Ovary (tissue), 7 donors: ENCODE measurements at regions not wholly inside any gene's neighbourhood (a gene's known extent, or its start where the extent isn't known, plus 50 kb on each side); places are given as distances from the start of the nearest gene placed in this dataset.

Source experiments
- DNase-seq, 5 donors: peaks; one replicate each; pipeline ENCODE4 v3.0.0-alpha.2; 2019 to 2020
- H3K27ac ChIP-seq, 2 donors: fragments of 200-600 bp; one replicate each; pipeline versions ENCODE4 v1.5.1 to v1.8.0; 2019 to 2022
- H3K27me3 ChIP-seq: fragments of 200-600 bp; one replicate; pipeline ENCODE4 v1.8.0; 2022
- H3K36me3 ChIP-seq: fragments of 200-600 bp; sonication (generic); one replicate; pipeline ENCODE4 v1.5.1; 2019
- H3K4me1 ChIP-seq: one replicate; pipeline ENCODE4 v1.8.1; 2013; ENCODE audit warnings: mild to moderate bottlenecking, moderate library complexity; ENCODE audit not compliant: insufficient read depth
- H3K4me3 ChIP-seq: fragments of 200-600 bp; sonication (generic); one replicate; pipeline ENCODE4 v1.5.1; 2017
- H3K9me3 ChIP-seq, 2 donors: fragments of 200-600 bp in 1 of 2; sonication (generic) in 1 of 2; one replicate each; pipeline versions ENCODE4 v1.5.1 to v1.8.1; 2013 to 2019; ENCODE audit warnings: mild to moderate bottlenecking in 1 of 2, moderate library complexity in 1 of 2
- EP300 ChIP-seq: sonication (generic); formaldehyde crosslinking; IDR thresholded peaks from one replicate; pipeline ENCODE4 v1.6.1; 2017; ENCODE audit warnings: antibody characterized with exemption
- POLR2A ChIP-seq: fragments of 450-650 bp; IDR thresholded peaks from one replicate; pipeline ENCODE4 v1.6.1; 2017; ENCODE audit warnings: antibody characterized with exemption, mild to moderate bottlenecking, moderate library complexity
- WGBS, 3 donors: extraction: QIAGEN DNeasy Blood & Tissue Kit in 1 of 3; methylation state at CpG; one replicate each; pipeline versions ENCODE4 v1.1.5 to v1.1.7; 2013 to 2017; 5-methylcytosine and 5-hydroxymethylcytosine counted together
- intact Hi-C, 4 donors: fragments of 100-400 bp; cut with DNase I; formaldehyde crosslinking; loops; one replicate each; pipeline versions ENCODE4 v1.11.0 to v1.15.1; 2022 to 2023
- TF ChIP-seq, protein P1 (sequence below), 3 donors: fragments of 450-650 bp in 2 of 3; fragments of 200-600 bp in 1 of 3; IDR thresholded peaks; one replicate each; pipeline versions ENCODE4 v1.5.1 to v1.8.0; 2016 to 2022; ENCODE audit warnings: antibody characterized with exemption in 3 of 3, mild to moderate bottlenecking in 1 of 3
- donor health status: DM: no; HTN: no; CAD: no; lungs with moderate emphysema.
- donor health status: DM: no; HTN: no; CAD: no.
- donor health status: Bipolar disorder and iron deficiency.
- donor health status: DM: no; HTN: no; CAD: no.
- donor health status: DM: yes; HTN: yes; CAD: no.

DNA sequence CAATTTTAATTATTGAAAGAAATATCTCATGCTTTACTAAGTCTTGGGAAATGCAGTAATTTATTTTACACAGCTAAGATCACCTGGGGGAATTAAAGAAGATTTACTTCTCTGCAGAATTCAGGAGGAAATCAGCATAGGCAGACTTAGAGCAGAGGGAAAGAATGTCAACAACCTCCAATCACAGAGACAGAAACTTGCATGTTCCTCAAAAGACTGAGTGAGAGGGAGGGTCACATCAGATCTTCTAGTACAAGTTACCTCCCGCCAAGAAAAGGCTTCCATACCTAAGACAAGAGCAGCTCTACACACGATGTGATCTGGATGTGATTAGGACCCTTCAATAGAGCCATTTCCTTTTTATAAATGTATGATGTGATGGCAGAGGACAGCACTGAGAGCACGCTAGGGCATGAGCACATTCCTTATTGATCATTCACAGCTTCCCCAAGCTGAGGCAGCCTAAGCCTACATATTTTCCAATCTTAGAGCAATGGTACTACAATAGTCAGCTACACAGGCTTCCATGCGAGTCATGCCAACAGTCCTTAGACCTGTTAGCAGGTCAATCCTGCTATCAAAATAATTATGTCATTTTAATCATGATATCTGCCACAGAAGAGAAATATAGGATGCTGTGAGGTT lies 403.3 kb downstream of the ETNK1 start:
- Histone ChIP-seq H3K4me3 (no peak overlapping the region), H3K9me3 (no peaks in the 10 kb centered on the region), H3K36me3 (no peaks in the 10 kb centered on the region), H3K4me1 (no peaks in the 10 kb centered on the region), H3K27ac (no peak overlapping the region), H3K27me3 (no peaks in the 10 kb centered on the region)
- intact Hi-C loops: no loop called here
- TF ChIP-seq EP300 (no peak), POLR2A (no peak)
- TF ChIP-seq, protein P1, sequence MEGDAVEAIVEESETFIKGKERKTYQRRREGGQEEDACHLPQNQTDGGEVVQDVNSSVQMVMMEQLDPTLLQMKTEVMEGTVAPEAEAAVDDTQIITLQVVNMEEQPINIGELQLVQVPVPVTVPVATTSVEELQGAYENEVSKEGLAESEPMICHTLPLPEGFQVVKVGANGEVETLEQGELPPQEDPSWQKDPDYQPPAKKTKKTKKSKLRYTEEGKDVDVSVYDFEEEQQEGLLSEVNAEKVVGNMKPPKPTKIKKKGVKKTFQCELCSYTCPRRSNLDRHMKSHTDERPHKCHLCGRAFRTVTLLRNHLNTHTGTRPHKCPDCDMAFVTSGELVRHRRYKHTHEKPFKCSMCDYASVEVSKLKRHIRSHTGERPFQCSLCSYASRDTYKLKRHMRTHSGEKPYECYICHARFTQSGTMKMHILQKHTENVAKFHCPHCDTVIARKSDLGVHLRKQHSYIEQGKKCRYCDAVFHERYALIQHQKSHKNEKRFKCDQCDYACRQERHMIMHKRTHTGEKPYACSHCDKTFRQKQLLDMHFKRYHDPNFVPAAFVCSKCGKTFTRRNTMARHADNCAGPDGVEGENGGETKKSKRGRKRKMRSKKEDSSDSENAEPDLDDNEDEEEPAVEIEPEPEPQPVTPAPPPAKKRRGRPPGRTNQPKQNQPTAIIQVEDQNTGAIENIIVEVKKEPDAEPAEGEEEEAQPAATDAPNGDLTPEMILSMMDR (IDR thresholded peaks at IDR 0.05): no peak
- 61 to 65% (median 64%) methylated on average over 4 of the region's 4 CpGs for WGBS, 3 donors
- no peak for DNase-seq

DNA sequence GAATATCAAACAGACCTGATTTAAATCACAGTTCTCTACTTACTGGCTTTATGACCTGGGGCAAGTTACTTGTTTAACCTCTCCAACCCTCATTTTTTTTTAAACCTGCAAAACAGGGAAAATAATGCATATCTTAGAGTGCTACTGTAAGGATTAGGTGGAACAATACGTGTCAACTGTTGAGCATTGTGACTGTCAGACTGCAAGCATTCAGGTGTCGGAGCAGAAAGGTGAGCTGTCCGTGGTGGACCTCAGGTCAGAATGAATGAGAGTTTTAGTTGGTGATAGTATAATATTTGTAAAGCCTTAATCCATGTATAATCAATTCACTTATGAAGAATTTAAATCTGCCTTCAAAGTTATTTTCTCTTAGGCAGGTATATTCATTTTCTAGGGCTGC lies 404.2 kb downstream of the ETNK1 start:
- no peaks in the 10 kb centered on the region for H3K4me1 ChIP-seq
- H3K27me3 ChIP-seq: no peaks in the 10 kb centered on the region
- H3K27ac ChIP-seq: no peak overlapping the region
- no peak overlapping the region for H3K4me3 ChIP-seq
- WGBS, 3 donors: 76 to 82% (median 79%) methylated on average over 3 of the region's 3 CpGs
- TF ChIP-seq, protein P1 (IDR thresholded peaks at IDR 0.05): no peak
- no peak for TF ChIP-seq EP300
- no peaks in the 10 kb centered on the region for H3K9me3 ChIP-seq
- intact Hi-C loops: no loop called here
- DNase-seq: no peak
- H3K36me3 ChIP-seq: no peaks in the 10 kb centered on the region

DNA sequence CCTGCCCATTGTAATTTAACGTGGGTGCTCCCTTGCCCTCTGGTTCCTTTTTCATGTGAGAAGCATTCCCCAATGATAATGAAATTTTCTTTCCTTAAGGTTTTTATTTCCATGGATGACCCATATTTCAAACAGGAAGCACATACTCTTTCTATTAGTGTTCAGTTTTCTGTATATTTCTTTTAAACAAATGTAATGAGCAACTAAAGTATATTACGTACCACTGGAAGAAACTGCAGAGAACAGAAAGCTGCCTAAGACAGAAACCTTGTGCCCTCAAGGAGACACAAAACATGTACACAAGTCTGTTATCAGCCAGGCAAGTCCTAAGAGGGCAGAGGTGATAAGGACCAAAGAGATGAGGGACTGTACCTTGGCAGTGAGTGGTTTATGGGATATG lies 414.9 kb downstream of the ETNK1 start:
- Histone ChIP-seq H3K4me3 (no peak overlapping the region), H3K4me1 (no peaks in the 10 kb centered on the region), H3K27me3 (no peaks in the 10 kb centered on the region), H3K36me3 (no peaks in the 10 kb centered on the region), H3K27ac (no peak overlapping the region), H3K9me3 (no peaks in the 10 kb centered on the region)
- no peak for DNase-seq
- no peak for TF ChIP-seq EP300
- no peak for TF ChIP-seq POLR2A
- TF ChIP-seq, protein P1 (IDR thresholded peaks at IDR 0.05): no peak
- intact Hi-C loops: no loop called here
- WGBS, 3 donors: 74 to 80% (median 79%) methylated on average over 2 of the region's 2 CpGs

DNA sequence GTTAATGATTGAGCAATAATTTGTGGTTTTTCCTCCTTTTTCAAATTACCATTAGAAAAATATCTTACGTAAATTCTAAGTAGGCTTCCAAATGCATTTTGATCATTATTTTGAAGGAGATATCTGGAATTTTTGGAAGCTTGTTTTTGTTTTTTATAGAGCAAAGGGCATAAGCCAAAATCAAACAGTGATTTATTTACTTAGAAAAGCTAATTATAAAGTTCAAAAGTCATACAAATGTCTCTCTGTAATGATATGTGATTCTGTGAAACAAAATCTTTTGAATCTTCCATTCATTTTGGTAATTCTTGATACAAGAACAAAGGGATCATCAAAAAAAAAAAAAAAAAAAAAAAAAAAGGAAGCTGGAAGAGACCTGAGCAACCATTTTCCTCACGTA lies 416.8 kb downstream of the ETNK1 start:
- Histone ChIP-seq H3K9me3 (no peaks in the 10 kb centered on the region), H3K27ac (no peak overlapping the region), H3K4me1 (no peaks in the 10 kb centered on the region), H3K4me3 (no peak overlapping the region), H3K27me3 (no peaks in the 10 kb centered on the region), H3K36me3 (no peaks in the 10 kb centered on the region)
- no peak for DNase-seq
- 78 to 81% (median 80%) methylated on average over 2 of the region's 2 CpGs for WGBS, 3 donors
- TF ChIP-seq EP300 (no peak), POLR2A (no peak)
- TF ChIP-seq, protein P1 (IDR thresholded peaks at IDR 0.05): no peak
- intact Hi-C loops: no loop called here
